HG02642 (cell line): ENCODE measurements at regions not wholly inside any gene's neighbourhood (a gene's known extent, or its start where the extent isn't known, plus 50 kb on each side); places are given as distances from the start of the nearest gene placed in this dataset.

Experiments used
- ATAC-seq: cut with Tn5 transposase; IDR thresholded peaks from one replicate; pipeline ENCODE4 v1.9.1; 2021; ENCODE audit warnings: mild to moderate bottlenecking; ENCODE audit not compliant: unreplicated experiment, poor library complexity

GRCh38 chr7:155874411-155874810 lies 62.1 kb upstream of the SHH start:
- ATAC-seq = no peak

GRCh38 chr7:155874010-155874409 lies 61.7 kb upstream of the SHH start:
- no peak for ATAC-seq

GRCh38 chr7:155872678-155873369 lies 60.6 kb upstream of the SHH start:
- no peak for ATAC-seq

- ATAC-seq = no peak
Observed at GRCh38 chr7:155871211-155871610, 58.9 kb upstream of the SHH start.

- no peak for ATAC-seq
Observed at GRCh38 chr7:155870334-155871180, 58.3 kb upstream of the SHH start.

- no peak for ATAC-seq
Observed at GRCh38 chr7:155869784-155870076, 57.5 kb upstream of the SHH start.

GRCh38 chr7:155868955-155869783 lies 56.9 kb upstream of the SHH start:
- ATAC-seq = no peak

- no peak for ATAC-seq
Observed at GRCh38 chr7:155867734-155868400, 55.6 kb upstream of the SHH start.

GRCh38 chr7:155867280-155867679 lies 55.0 kb upstream of the SHH start:
- ATAC-seq = no peak

GRCh38 chr7:155865830-155866525 lies 53.7 kb upstream of the SHH start:
- no peak for ATAC-seq

- ATAC-seq = no peak
Observed at GRCh38 chr7:155864991-155865690, 52.9 kb upstream of the SHH start.

GRCh38 chr7:155864271-155864985 lies 52.2 kb upstream of the SHH start:
- no peak for ATAC-seq

- no peak for ATAC-seq
Observed at GRCh38 chr7:155863721-155864151, 51.5 kb upstream of the SHH start.

- no peak for ATAC-seq
Observed at GRCh38 chr7:155862123-155862892, 50.0 kb upstream of the SHH start.
